ENCODE measurements at regions not wholly inside any gene's neighbourhood (a gene's known extent, or its start where the extent isn't known, plus 50 kb on each side); places are given as distances from the start of the nearest gene placed in this dataset.
"Not testable (repeated sequence)": the region's sequence is repeated elsewhere in the genome, so short reads cannot be mapped to it uniquely, and the experiment has no call there.

DNA sequence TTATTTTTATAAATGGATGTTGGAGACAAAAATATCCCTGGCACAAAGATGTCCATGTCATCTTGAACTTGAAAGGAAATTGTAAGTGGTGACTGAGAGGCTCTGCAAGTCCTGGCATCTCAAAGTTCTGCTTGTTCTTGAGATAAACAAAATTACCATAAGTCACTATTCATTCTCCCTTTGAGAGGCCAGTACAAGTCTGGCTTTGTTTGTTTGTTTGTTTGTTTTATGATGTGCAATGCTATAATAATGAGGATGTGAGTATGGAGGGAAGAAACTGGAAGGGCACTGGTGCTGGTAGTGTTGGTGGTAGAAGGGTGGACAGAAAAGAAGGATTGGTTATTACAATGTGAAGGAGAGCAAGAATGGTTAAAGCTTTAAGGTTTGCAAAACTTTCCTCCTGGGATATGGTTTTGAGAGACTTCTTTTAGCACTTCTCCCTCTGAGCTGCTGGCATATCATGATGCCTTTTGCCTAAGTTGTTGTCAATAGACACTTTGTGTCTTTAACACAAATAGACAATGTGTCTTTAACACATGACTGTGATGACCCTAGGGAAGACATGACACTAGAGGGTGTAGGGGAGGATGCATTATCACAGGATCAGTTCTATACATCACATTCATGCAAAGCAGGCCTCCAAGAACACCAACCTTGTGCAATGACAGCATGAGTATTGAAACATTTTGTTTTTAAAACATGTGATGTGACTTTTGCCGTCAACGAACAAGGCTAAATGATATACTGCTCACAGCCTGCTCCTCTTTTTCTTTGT, 880.5 kb upstream of the GOT2 start:
- H3K36me3 ChIP-seq (ENCODE audit: control insufficient read depth in 4 of 4, insufficient read depth in 3 of 4, low read depth in 1 of 4, low read length in 3 of 4), result no peaks in the 10 kb centered on the region
- no peaks in the 10 kb centered on the region for H3K4me1 ChIP-seq (ENCODE audit: control insufficient read depth in 4 of 4, insufficient read depth in 4 of 4, low read length in 3 of 4)
- 92% methylated on average over 2 of the region's 2 CpGs for WGBS
- H3K9me3 ChIP-seq (ENCODE audit: control insufficient read depth in 4 of 4, low read length in 3 of 4), result no peaks in the 10 kb centered on the region
- no peak for DNase-seq (ENCODE audit: low spot score)
- no peak overlapping the region for H3K27ac ChIP-seq (ENCODE audit: low read depth in 1 of 2, low read length in 2 of 2)
- TF ChIP-seq, protein P1, sequence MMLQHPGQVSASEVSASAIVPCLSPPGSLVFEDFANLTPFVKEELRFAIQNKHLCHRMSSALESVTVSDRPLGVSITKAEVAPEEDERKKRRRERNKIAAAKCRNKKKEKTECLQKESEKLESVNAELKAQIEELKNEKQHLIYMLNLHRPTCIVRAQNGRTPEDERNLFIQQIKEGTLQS (IDR thresholded peaks at IDR 0.05), result no peak
- no peak for TF ChIP-seq FOXA2 (IDR thresholded peaks at IDR 0.05)
- TF ChIP-seq NR2F2 (IDR thresholded peaks at IDR 0.05), result no peak
- TF ChIP-seq, protein P2, sequence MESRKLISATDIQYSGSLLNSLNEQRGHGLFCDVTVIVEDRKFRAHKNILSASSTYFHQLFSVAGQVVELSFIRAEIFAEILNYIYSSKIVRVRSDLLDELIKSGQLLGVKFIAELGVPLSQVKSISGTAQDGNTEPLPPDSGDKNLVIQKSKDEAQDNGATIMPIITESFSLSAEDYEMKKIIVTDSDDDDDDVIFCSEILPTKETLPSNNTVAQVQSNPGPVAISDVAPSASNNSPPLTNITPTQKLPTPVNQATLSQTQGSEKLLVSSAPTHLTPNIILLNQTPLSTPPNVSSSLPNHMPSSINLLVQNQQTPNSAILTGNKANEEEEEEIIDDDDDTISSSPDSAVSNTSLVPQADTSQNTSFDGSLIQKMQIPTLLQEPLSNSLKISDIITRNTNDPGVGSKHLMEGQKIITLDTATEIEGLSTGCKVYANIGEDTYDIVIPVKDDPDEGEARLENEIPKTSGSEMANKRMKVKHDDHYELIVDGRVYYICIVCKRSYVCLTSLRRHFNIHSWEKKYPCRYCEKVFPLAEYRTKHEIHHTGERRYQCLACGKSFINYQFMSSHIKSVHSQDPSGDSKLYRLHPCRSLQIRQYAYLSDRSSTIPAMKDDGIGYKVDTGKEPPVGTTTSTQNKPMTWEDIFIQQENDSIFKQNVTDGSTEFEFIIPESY (IDR thresholded peaks at IDR 0.05), result no peak
- TF ChIP-seq SP1 (IDR thresholded peaks at IDR 0.05), result no peak
- TF ChIP-seq EGR1 (IDR thresholded peaks at IDR 0.05; ENCODE audit: low read depth in 2 of 2), result no peak
- TF ChIP-seq, protein P3, sequence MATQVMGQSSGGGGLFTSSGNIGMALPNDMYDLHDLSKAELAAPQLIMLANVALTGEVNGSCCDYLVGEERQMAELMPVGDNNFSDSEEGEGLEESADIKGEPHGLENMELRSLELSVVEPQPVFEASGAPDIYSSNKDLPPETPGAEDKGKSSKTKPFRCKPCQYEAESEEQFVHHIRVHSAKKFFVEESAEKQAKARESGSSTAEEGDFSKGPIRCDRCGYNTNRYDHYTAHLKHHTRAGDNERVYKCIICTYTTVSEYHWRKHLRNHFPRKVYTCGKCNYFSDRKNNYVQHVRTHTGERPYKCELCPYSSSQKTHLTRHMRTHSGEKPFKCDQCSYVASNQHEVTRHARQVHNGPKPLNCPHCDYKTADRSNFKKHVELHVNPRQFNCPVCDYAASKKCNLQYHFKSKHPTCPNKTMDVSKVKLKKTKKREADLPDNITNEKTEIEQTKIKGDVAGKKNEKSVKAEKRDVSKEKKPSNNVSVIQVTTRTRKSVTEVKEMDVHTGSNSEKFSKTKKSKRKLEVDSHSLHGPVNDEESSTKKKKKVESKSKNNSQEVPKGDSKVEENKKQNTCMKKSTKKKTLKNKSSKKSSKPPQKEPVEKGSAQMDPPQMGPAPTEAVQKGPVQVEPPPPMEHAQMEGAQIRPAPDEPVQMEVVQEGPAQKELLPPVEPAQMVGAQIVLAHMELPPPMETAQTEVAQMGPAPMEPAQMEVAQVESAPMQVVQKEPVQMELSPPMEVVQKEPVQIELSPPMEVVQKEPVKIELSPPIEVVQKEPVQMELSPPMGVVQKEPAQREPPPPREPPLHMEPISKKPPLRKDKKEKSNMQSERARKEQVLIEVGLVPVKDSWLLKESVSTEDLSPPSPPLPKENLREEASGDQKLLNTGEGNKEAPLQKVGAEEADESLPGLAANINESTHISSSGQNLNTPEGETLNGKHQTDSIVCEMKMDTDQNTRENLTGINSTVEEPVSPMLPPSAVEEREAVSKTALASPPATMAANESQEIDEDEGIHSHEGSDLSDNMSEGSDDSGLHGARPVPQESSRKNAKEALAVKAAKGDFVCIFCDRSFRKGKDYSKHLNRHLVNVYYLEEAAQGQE (IDR thresholded peaks at IDR 0.05), result no peak
- no peak for TF ChIP-seq YY1 (IDR thresholded peaks at IDR 0.05)
- H3K27me3 ChIP-seq (ENCODE audit: control insufficient read depth in 4 of 4, insufficient read depth in 4 of 4, low read length in 3 of 4), result no peaks in the 10 kb centered on the region
- H3K9ac ChIP-seq (ENCODE audit: low read depth in 1 of 2, low read length in 2 of 2), result no peak overlapping the region
- H3K4me3 ChIP-seq (ENCODE audit: low read depth in 1 of 3, low read length in 3 of 3), result no peak overlapping the region

DNA sequence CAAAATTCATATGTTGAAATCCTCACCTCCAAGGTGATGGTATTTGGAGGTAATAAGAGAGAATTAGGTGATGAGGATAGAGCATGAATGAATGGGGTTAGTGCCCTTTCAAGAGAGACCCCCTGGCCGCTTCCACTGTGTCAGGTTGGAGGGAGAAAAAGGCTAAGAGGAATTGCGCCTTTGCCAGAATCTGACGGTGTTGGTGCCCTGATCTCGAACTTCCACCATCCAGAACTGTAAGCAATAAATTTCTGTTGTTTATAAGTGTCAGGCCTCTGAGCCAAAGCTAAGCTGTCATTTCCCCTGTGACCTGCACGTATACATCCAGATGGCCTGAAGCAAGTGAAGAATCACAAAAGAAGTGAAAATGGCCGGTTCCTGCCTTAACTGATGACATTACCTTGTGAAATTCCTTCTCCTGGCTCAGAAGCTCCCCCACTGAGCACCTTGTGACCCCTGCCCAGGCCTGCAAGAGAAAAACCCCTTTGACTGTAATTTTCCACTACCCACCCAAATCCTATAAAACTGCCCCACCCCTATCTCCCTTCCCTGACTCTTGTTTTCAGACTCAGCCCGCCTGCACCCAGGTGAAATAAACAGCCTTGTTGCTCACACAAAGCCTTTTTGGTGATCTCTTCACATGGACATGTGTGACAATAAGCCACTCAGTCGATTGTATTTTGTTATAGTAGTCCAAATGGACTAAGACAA, 878.9 kb upstream of the GOT2 start:
- H3K36me3 ChIP-seq (ENCODE audit: control insufficient read depth in 4 of 4, insufficient read depth in 3 of 4, low read depth in 1 of 4, low read length in 3 of 4); H3K9me3 ChIP-seq (ENCODE audit: control insufficient read depth in 4 of 4, low read length in 3 of 4); H3K27ac ChIP-seq (ENCODE audit: low read depth in 1 of 2, low read length in 2 of 2); H3K9ac ChIP-seq (ENCODE audit: low read depth in 1 of 2, low read length in 2 of 2); H3K27me3 ChIP-seq (ENCODE audit: control insufficient read depth in 4 of 4, insufficient read depth in 4 of 4, low read length in 3 of 4); H3K4me3 ChIP-seq (ENCODE audit: low read depth in 1 of 3, low read length in 3 of 3); H3K4me1 ChIP-seq (ENCODE audit: control insufficient read depth in 4 of 4, insufficient read depth in 4 of 4, low read length in 3 of 4); DNase-seq (ENCODE audit: low spot score): not testable (repeated sequence)
- 54% methylated on average over 8 of the region's 8 CpGs for WGBS

DNA sequence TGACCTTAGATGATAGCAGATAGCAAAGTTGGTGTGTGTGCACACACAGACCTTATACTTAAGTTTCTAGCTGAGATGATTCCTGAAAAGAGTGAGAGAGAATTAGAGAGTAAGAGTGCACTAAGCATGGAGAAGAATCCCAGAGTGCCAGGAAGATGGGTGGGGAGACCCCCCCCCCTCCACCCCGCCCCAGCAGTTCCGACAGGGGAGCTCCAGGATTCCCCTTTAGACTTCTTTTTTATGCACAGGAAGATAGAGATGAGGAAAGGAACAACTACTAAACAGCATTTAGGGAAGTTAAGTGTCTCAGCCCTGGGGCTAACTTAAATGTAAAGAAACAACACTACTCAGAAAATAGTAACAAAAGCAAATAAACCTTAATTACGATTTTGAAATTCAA, 878.0 kb upstream of the GOT2 start:
- 31% methylated on average over 3 of the region's 3 CpGs for WGBS
- Histone ChIP-seq H3K9me3 (ENCODE audit: control insufficient read depth in 4 of 4, low read length in 3 of 4) (no peaks in the 10 kb centered on the region), H3K4me1 (ENCODE audit: control insufficient read depth in 4 of 4, insufficient read depth in 4 of 4, low read length in 3 of 4) (no peaks in the 10 kb centered on the region), H3K27me3 (ENCODE audit: control insufficient read depth in 4 of 4, insufficient read depth in 4 of 4, low read length in 3 of 4) (no peaks in the 10 kb centered on the region), H3K36me3 (ENCODE audit: control insufficient read depth in 4 of 4, insufficient read depth in 3 of 4, low read depth in 1 of 4, low read length in 3 of 4) (no peaks in the 10 kb centered on the region), H3K27ac (ENCODE audit: low read depth in 1 of 2, low read length in 2 of 2) (no peak overlapping the region), H3K4me3 (ENCODE audit: low read depth in 1 of 3, low read length in 3 of 3) (no peak overlapping the region), H3K9ac (ENCODE audit: low read depth in 1 of 2, low read length in 2 of 2) (no peak overlapping the region)
- no peak for DNase-seq (ENCODE audit: low spot score)
- TF ChIP-seq FOXA2 (IDR thresholded peaks at IDR 0.05), result no peak
- no peak for TF ChIP-seq YY1 (IDR thresholded peaks at IDR 0.05)
- TF ChIP-seq HNF4G (IDR thresholded peaks at IDR 0.05), result no peak
- TF ChIP-seq GABPA (IDR thresholded peaks at IDR 0.05 in 1 of 2, conservative IDR thresholded peaks at IDR 0.05 in 1 of 2), result no peak
- no peak for TF ChIP-seq HNF4A (conservative IDR thresholded peaks at IDR 0.05)
- TF ChIP-seq, protein P4, sequence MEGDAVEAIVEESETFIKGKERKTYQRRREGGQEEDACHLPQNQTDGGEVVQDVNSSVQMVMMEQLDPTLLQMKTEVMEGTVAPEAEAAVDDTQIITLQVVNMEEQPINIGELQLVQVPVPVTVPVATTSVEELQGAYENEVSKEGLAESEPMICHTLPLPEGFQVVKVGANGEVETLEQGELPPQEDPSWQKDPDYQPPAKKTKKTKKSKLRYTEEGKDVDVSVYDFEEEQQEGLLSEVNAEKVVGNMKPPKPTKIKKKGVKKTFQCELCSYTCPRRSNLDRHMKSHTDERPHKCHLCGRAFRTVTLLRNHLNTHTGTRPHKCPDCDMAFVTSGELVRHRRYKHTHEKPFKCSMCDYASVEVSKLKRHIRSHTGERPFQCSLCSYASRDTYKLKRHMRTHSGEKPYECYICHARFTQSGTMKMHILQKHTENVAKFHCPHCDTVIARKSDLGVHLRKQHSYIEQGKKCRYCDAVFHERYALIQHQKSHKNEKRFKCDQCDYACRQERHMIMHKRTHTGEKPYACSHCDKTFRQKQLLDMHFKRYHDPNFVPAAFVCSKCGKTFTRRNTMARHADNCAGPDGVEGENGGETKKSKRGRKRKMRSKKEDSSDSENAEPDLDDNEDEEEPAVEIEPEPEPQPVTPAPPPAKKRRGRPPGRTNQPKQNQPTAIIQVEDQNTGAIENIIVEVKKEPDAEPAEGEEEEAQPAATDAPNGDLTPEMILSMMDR (IDR thresholded peaks at IDR 0.05; ENCODE audit: low read depth, low read length, missing input control), result no peak
- no peak for TF ChIP-seq JUND (IDR thresholded peaks at IDR 0.05)
- TF ChIP-seq NR2F2 (IDR thresholded peaks at IDR 0.05), result no peak
- TF ChIP-seq, protein P3 (IDR thresholded peaks at IDR 0.05), result no peak

Data from liver (tissue), 8 donors.